ENCODE measurements at regions not wholly inside any gene's neighbourhood (a gene's known extent, or its start where the extent isn't known, plus 50 kb on each side); places are given as distances from the start of the nearest gene placed in this dataset.

- no peaks in the 10 kb centered on the region for H3K27me3 ChIP-seq (ENCODE audit: control insufficient read depth in 2 of 2, insufficient read depth in 2 of 2, low read length in 2 of 2)
- H3K27ac ChIP-seq (ENCODE audit: insufficient read depth, low read depth, low read length) = no peak overlapping the region
- intact Hi-C loops (cut with micrococcal nuclease) = no loop called here
- no peaks in the 10 kb centered on the region for H3K9me3 ChIP-seq (replicated peaks; ENCODE audit: control insufficient read depth, insufficient read depth, low read length)
- no peaks in the 10 kb centered on the region for H3K4me1 ChIP-seq (ENCODE audit: control insufficient read depth, extremely low read depth, insufficient read depth, low read length)
- TF ChIP-seq CTCF (IDR thresholded peaks at IDR 0.05; ENCODE audit: extremely low read depth in 1 of 2, insufficient read depth in 1 of 2, low read depth in 1 of 2, low read length in 2 of 2) (no peak), FOS (IDR thresholded peaks at IDR 0.05; ENCODE audit: borderline replicate concordance, insufficient read depth, low read length) (no peak), JUN (IDR thresholded peaks at IDR 0.05; ENCODE audit: borderline replicate concordance, insufficient read depth, insufficient read length, low read depth) (no peak), POLR2AphosphoS5 (IDR thresholded peaks at IDR 0.05; ENCODE audit: insufficient read depth, low read depth, low read length) (no peak), MYC (IDR thresholded peaks at IDR 0.05; ENCODE audit: low read depth, low read length) (no peak)
- no peak overlapping the region for H3K4me2 ChIP-seq (ENCODE audit: insufficient read depth, low read length)
- H3K79me2 ChIP-seq (ENCODE audit: control insufficient read depth, insufficient read depth, low read length) = no peaks in the 10 kb centered on the region
- H2AFZ ChIP-seq (ENCODE audit: low read depth, low read length) = no peak overlapping the region
- ChIA-PET CTCF (interaction anchor here (0.6 kb wide), 1 partner anchor 30 kb away, joined by 3 read pairs; no protein-coding TSS in a partner anchor), POLR2A (no interaction called here)
- no peaks in the 10 kb centered on the region for H3K9me1 ChIP-seq (replicated peaks; ENCODE audit: control insufficient read depth, extremely low read depth, insufficient read depth, low read length)
- dilution Hi-C loops (cut with MboI; ENCODE audit: extremely low pct_ligation_motif_present, low sequenced_read_pairs) = no loop called here
- BruUV-seq (replicated peaks) = no TSS peak
- DNase-seq (ENCODE audit: low read depth, low spot score) (no peak), FAIRE-seq (no peak)
- H3K36me3 ChIP-seq (ENCODE audit: control insufficient read depth in 2 of 2, extremely low read depth in 1 of 2, insufficient read depth in 2 of 2, low read length in 2 of 2) = no peaks in the 10 kb centered on the region
- no peak overlapping the region for H3K4me3 ChIP-seq (replicated peaks in 1 of 3; ENCODE audit: insufficient read depth in 1 of 3, low read depth in 1 of 3, low read length in 3 of 3)
- no peaks in the 10 kb centered on the region for H4K20me1 ChIP-seq (replicated peaks; ENCODE audit: control insufficient read depth, extremely low read depth, insufficient read depth, low read length)
- H3K9ac ChIP-seq (replicated peaks; ENCODE audit: extremely low read depth, insufficient read depth, low read length) = no peak overlapping the region
These were observed 137.5 kb upstream of the TRPC6 start for GRCh38 chr11:101721270-101721669.

GRCh38 chr11:101718402-101718801, 134.6 kb upstream of the TRPC6 start:
- intact Hi-C loops (cut with micrococcal nuclease) (no loop called here), dilution Hi-C loops (cut with MboI; ENCODE audit: extremely low pct_ligation_motif_present, low sequenced_read_pairs) (no loop called here)
- H3K9me1 ChIP-seq (replicated peaks; ENCODE audit: control insufficient read depth, extremely low read depth, insufficient read depth, low read length) = no peaks in the 10 kb centered on the region
- H3K36me3 ChIP-seq (ENCODE audit: control insufficient read depth in 2 of 2, extremely low read depth in 1 of 2, insufficient read depth in 2 of 2, low read length in 2 of 2) = no peaks in the 10 kb centered on the region
- ChIA-PET POLR2A (no interaction called here), CTCF (no interaction called here)
- TF ChIP-seq GATA2 (IDR thresholded peaks at IDR 0.05; ENCODE audit: insufficient read depth, insufficient read length, low read depth, low read length) (no peak), POLR2A (IDR thresholded peaks at IDR 0.05; ENCODE audit: low read depth, low read length) (no peak), JUN (IDR thresholded peaks at IDR 0.05; ENCODE audit: borderline replicate concordance, insufficient read depth, insufficient read length, low read depth) (peak; percentile 33)
- H3K27me3 ChIP-seq (ENCODE audit: control insufficient read depth in 2 of 2, insufficient read depth in 2 of 2, low read length in 2 of 2) = no peaks in the 10 kb centered on the region
- BruUV-seq (replicated peaks) = no TSS peak
- no peak for FAIRE-seq
- no peak overlapping the region for H3K27ac ChIP-seq (ENCODE audit: insufficient read depth, low read depth, low read length)
- H3K79me2 ChIP-seq (ENCODE audit: control insufficient read depth, insufficient read depth, low read length) = no peaks in the 10 kb centered on the region
- H2AFZ ChIP-seq (ENCODE audit: low read depth, low read length) = no peak overlapping the region
- no peak for DNase-seq (ENCODE audit: low read depth, low spot score)
- no peak overlapping the region for H3K4me2 ChIP-seq (ENCODE audit: insufficient read depth, low read length)
- H3K9ac ChIP-seq (replicated peaks; ENCODE audit: extremely low read depth, insufficient read depth, low read length) = no peak overlapping the region
- H4K20me1 ChIP-seq (replicated peaks; ENCODE audit: control insufficient read depth, extremely low read depth, insufficient read depth, low read length) = no peaks in the 10 kb centered on the region
- no peaks in the 10 kb centered on the region for H3K4me1 ChIP-seq (ENCODE audit: control insufficient read depth, extremely low read depth, insufficient read depth, low read length)
- H3K9me3 ChIP-seq (replicated peaks; ENCODE audit: control insufficient read depth, insufficient read depth, low read length) = no peaks in the 10 kb centered on the region
- no peak overlapping the region for H3K4me3 ChIP-seq (replicated peaks in 1 of 3; ENCODE audit: insufficient read depth in 1 of 3, low read depth in 1 of 3, low read length in 3 of 3)

Measured in endothelial cell of umbilical vein (primary cell).